ENCODE measurements at regions not wholly inside any gene's neighbourhood (a gene's known extent, or its start where the extent isn't known, plus 50 kb on each side); places are given as distances from the start of the nearest gene placed in this dataset.

- ATAC-seq (no peak), DNase-seq (no peak)
- no peak overlapping the region for H3K4me3 Mint-ChIP-seq
- no peak overlapping the region for H3K27ac Mint-ChIP-seq
- no peaks in the 10 kb centered on the region for H3K27me3 Mint-ChIP-seq
- no peaks in the 10 kb centered on the region for H3K4me1 Mint-ChIP-seq
- no peaks in the 10 kb centered on the region for H3K9me3 Mint-ChIP-seq
Measured at GRCh38 chr13:70967564-70967963, 859.3 kb upstream of the KLHL1 start.

DNA sequence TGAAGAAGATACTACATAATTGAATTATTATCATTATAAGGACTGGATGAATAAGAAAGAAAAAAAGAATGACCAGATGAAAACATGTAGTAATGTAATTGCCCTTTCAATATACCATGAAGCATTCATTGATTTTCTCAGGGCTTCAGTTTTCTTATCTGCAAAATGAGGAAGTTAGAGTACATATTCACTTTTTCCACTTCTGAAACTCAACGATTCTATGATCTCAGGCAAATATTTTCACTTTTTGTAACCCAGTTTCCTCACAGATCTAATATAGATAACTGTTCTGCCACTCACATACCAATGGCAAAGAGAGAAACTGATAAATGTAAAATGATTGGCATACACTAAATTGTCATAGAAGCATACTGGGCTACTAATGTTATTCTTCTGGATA, 856.6 kb upstream of the KLHL1 start:
- H3K4me1 Mint-ChIP-seq, result no peaks in the 10 kb centered on the region
- no peaks in the 10 kb centered on the region for H3K9me3 Mint-ChIP-seq
- H3K4me3 Mint-ChIP-seq, result no peak overlapping the region
- no peak for DNase-seq
- ATAC-seq, result no peak
- H3K27me3 Mint-ChIP-seq, result no peaks in the 10 kb centered on the region
- no peak overlapping the region for H3K27ac Mint-ChIP-seq

DNA sequence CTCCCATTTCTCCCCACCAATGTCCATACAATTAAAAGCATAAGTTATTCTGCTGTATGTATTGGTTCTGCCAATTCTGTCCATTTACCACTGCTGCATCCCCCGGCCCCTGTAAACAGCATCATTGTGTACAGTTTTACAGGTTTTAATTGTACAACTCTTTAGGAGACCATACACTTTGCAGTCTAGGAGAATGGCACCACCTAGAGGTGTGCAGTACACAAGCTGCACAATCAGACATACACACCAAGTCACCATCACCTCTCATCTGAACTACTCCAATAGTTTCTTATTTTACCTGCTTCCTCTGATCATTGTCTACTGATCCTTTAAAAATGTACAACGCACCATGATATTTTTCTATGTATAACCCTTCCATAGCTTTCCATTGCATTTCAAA, 855.9 kb upstream of the KLHL1 start:
- no peaks in the 10 kb centered on the region for H3K27me3 Mint-ChIP-seq
- H3K4me1 Mint-ChIP-seq, result no peaks in the 10 kb centered on the region
- H3K9me3 Mint-ChIP-seq, result no peaks in the 10 kb centered on the region
- no peak for DNase-seq
- no peak overlapping the region for H3K27ac Mint-ChIP-seq
- no peak for ATAC-seq
- no peak overlapping the region for H3K4me3 Mint-ChIP-seq

- Mint-ChIP-seq H3K27me3 (no peaks in the 10 kb centered on the region), H3K4me1 (no peaks in the 10 kb centered on the region), H3K9me3 (no peaks in the 10 kb centered on the region), H3K4me3 (no peak overlapping the region), H3K27ac (no peak overlapping the region)
- no peak for ATAC-seq
- DNase-seq, result no peak
Measured at GRCh38 chr13:70960841-70961443, 852.7 kb upstream of the KLHL1 start.

GRCh38 chr13:70959035-70959775, 851.0 kb upstream of the KLHL1 start:
- no peak for DNase-seq
- no peaks in the 10 kb centered on the region for H3K9me3 Mint-ChIP-seq
- H3K4me3 Mint-ChIP-seq, result no peak overlapping the region
- no peaks in the 10 kb centered on the region for H3K4me1 Mint-ChIP-seq
- no peak overlapping the region for H3K27ac Mint-ChIP-seq
- no peak for ATAC-seq
- H3K27me3 Mint-ChIP-seq, result no peaks in the 10 kb centered on the region

GRCh38 chr13:70955887-70956286, 847.6 kb upstream of the KLHL1 start:
- ATAC-seq (no peak), DNase-seq (no peak)
- no peaks in the 10 kb centered on the region for H3K9me3 Mint-ChIP-seq
- no peak overlapping the region for H3K4me3 Mint-ChIP-seq
- no peaks in the 10 kb centered on the region for H3K27me3 Mint-ChIP-seq
- H3K27ac Mint-ChIP-seq, result no peak overlapping the region
- no peaks in the 10 kb centered on the region for H3K4me1 Mint-ChIP-seq

GRCh38 chr13:70950664-70951063, 842.4 kb upstream of the KLHL1 start:
- H3K27ac Mint-ChIP-seq, result no peak overlapping the region
- DNase-seq (no peak), ATAC-seq (no peak)
- no peak overlapping the region for H3K4me3 Mint-ChIP-seq
- no peaks in the 10 kb centered on the region for H3K27me3 Mint-ChIP-seq
- H3K4me1 Mint-ChIP-seq, result no peaks in the 10 kb centered on the region
- no peaks in the 10 kb centered on the region for H3K9me3 Mint-ChIP-seq

DNA sequence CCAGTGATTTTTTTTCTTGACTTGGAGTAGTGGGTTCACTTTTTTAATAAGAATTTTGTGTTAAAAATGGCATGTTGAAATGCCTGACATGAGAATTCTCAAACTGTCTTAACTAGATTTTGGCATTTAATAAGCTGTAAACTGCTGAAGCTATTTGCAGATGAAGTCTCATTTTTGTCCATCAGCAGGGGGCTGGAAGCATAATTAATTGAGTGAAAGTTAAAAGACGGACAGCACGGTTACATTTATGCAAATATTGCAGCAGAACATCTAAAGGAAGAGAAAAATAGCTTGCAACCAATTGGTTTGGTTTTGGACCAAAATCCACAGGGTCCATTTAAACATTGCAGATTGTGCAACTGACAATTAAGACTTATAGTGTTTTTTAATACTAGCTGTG, 837.3 kb upstream of the KLHL1 start:
- Mint-ChIP-seq H3K27ac (no peak overlapping the region), H3K4me1 (no peaks in the 10 kb centered on the region), H3K27me3 (no peaks in the 10 kb centered on the region), H3K4me3 (no peak overlapping the region), H3K9me3 (peaks cover 5 to 13% of the 10 kb centered on the region in 2 donors)
- no peak for ATAC-seq
- DNase-seq, result no peak

DNA sequence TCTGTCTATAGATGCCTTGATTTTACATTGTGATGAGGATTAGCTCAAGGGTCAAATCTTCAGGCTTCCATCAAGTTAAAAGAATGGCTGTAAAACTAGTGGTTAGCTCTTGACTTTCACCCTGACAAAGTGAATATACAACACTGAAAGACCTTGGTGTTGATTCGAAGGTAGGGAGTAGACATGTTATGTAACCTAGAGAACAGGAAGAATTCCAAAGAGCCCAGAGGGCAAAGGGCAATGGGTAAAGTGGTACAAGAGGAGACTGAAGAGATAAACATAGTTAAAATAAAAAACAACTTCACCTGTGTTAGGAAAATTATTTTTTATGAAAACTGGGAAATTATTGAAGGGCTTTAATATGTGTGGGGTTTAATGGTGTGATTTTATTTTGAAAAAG, 833.2 kb upstream of the KLHL1 start:
- no peak for ATAC-seq

GRCh38 chr13:70938462-70938861, 830.2 kb upstream of the KLHL1 start:
- no peak for ATAC-seq
- Mint-ChIP-seq H3K27me3 (no peaks in the 10 kb centered on the region), H3K4me1 (no peaks in the 10 kb centered on the region)

More for the DNA sequence above, 833.2 kb upstream of the KLHL1 start:
- Mint-ChIP-seq H3K4me1 (no peaks in the 10 kb centered on the region), H3K27ac (no peak overlapping the region), H3K9me3 (peaks cover 5 to 13% of the 10 kb centered on the region in 2 donors), H3K4me3 (no peak overlapping the region), H3K27me3 (no peaks in the 10 kb centered on the region)
- DNase-seq, result no peak

DNA sequence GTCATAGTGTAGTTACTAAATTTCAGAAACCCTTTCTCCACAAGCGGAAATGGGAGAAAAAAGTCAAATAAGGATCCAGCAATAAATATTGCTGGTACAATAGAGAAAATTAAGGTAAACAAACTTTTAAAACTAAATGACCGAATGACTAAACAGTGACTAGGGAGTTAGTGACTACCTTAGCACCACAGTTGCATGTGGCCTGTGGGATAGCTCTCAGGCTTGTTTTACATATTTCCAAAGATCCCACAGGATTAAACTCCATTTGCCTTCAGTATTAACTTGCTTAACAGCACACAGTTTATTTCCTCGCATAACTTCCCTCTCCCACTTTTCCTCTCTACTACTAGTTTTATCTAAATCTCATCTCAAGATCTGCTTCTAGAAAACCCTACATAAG, 824.3 kb upstream of the KLHL1 start:
- ATAC-seq (no peak), DNase-seq (no peak)
- no peaks in the 10 kb centered on the region for H3K4me1 Mint-ChIP-seq
- H3K4me3 Mint-ChIP-seq, result no peak overlapping the region
- H3K27me3 Mint-ChIP-seq, result no peaks in the 10 kb centered on the region
- H3K9me3 Mint-ChIP-seq, result peaks cover 0 to 12% of the 10 kb centered on the region in 2 donors
- no peak overlapping the region for H3K27ac Mint-ChIP-seq

More at GRCh38 chr13:70938462-70938861, 830.2 kb upstream of the KLHL1 start:
- peaks cover 5 to 25% of the 10 kb centered on the region in 2 donors for H3K9me3 Mint-ChIP-seq
- DNase-seq, result no peak
- H3K4me3 Mint-ChIP-seq, result no peak overlapping the region
- H3K27ac Mint-ChIP-seq, result no peak overlapping the region

- Mint-ChIP-seq H3K4me1 (no peaks in the 10 kb centered on the region), H3K27me3 (no peaks in the 10 kb centered on the region), H3K9me3 (peaks cover 0 to 18% of the 10 kb centered on the region in 2 donors), H3K27ac (no peak overlapping the region), H3K4me3 (no peak overlapping the region)
- ATAC-seq (no peak), DNase-seq (no peak)
Measured at GRCh38 chr13:70923863-70924752, 815.9 kb upstream of the KLHL1 start.

- Mint-ChIP-seq H3K27ac (no peak overlapping the region), H3K4me1 (no peaks in the 10 kb centered on the region), H3K27me3 (no peaks in the 10 kb centered on the region), H3K9me3 (no peaks in the 10 kb centered on the region), H3K4me3 (no peak overlapping the region)
- no peak for ATAC-seq
- DNase-seq, result no peak
Measured at GRCh38 chr13:70911286-70911685, 803.0 kb upstream of the KLHL1 start.

GRCh38 chr13:70908795-70909194, 800.5 kb upstream of the KLHL1 start:
- DNase-seq, result no peak
- Mint-ChIP-seq H3K4me3 (no peak overlapping the region), H3K9me3 (no peaks in the 10 kb centered on the region), H3K27me3 (no peaks in the 10 kb centered on the region), H3K4me1 (no peaks in the 10 kb centered on the region), H3K27ac (no peak overlapping the region)
- no peak for ATAC-seq

DNA sequence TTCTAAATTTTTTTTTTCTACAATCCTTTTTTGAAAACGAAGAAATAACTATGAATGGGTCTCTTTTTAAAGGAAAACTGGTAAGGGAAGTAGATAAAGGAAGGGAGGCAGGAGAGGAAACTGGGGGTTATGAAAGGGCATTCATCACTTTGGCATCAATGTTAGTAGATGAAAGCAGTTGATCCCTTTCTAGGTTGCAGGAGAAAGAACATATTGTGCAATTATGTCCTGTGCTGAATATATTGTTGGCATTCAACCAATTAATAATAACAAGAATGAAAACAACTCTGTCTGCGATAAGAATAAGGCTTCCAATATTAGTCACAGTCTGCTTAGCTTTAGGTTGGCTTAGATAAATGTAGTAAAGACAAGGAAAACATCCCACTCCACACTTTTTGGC, 796.8 kb upstream of the KLHL1 start:
- no peak for ATAC-seq
- Mint-ChIP-seq H3K27ac (no peak overlapping the region), H3K9me3 (no peaks in the 10 kb centered on the region), H3K27me3 (no peaks in the 10 kb centered on the region), H3K4me3 (no peak overlapping the region), H3K4me1 (no peaks in the 10 kb centered on the region)
- no peak for DNase-seq

GRCh38 chr13:70896136-70896535, 787.9 kb upstream of the KLHL1 start:
- no peak for DNase-seq
- ATAC-seq, result no peak
- H3K27me3 Mint-ChIP-seq, result no peaks in the 10 kb centered on the region
- H3K27ac Mint-ChIP-seq, result no peak overlapping the region
- no peaks in the 10 kb centered on the region for H3K4me1 Mint-ChIP-seq
- no peaks in the 10 kb centered on the region for H3K9me3 Mint-ChIP-seq
- H3K4me3 Mint-ChIP-seq, result no peak overlapping the region

Measured in stimulated activated naive CD8-positive, alpha-beta T cell treated with anti-CD3 and anti-CD28 coated beads, Interleukin-15, amount 100 ng/mL, for 72 hours (primary cell).